ENCODE measurements at regions not wholly inside any gene's neighbourhood (a gene's known extent, or its start where the extent isn't known, plus 50 kb on each side); places are given as distances from the start of the nearest gene placed in this dataset.

- no peak for DNase-seq (ENCODE audit: low read depth)
- H3K4me3 ChIP-seq (ENCODE audit: low read depth, low read length): no peak overlapping the region
- no peaks in the 10 kb centered on the region for H3K36me3 ChIP-seq (ENCODE audit: control insufficient read depth, insufficient read depth, low read length)
- H3K27me3 ChIP-seq (ENCODE audit: control insufficient read depth, insufficient read depth, low read length): no peaks in the 10 kb centered on the region
- TF ChIP-seq CTCF (IDR thresholded peaks at IDR 0.05; ENCODE audit: insufficient read depth, low read length, poor library complexity, severe bottlenecking): no peak
These were observed 262.7 kb upstream of the CD180 start for GRCh38 chr5:67459253-67459652.

- DNase-seq (ENCODE audit: low read depth): no peak
- Histone ChIP-seq H3K36me3 (ENCODE audit: control insufficient read depth, insufficient read depth, low read length) (no peaks in the 10 kb centered on the region), H3K4me3 (ENCODE audit: low read depth, low read length) (no peak overlapping the region), H3K27me3 (ENCODE audit: control insufficient read depth, insufficient read depth, low read length) (no peaks in the 10 kb centered on the region)
- TF ChIP-seq CTCF (IDR thresholded peaks at IDR 0.05; ENCODE audit: insufficient read depth, low read length, poor library complexity, severe bottlenecking): no peak
These were observed 259.4 kb upstream of the CD180 start for GRCh38 chr5:67455970-67456369.

- Histone ChIP-seq H3K36me3 (ENCODE audit: control insufficient read depth, insufficient read depth, low read length) (no peaks in the 10 kb centered on the region), H3K27me3 (ENCODE audit: control insufficient read depth, insufficient read depth, low read length) (no peaks in the 10 kb centered on the region), H3K4me3 (ENCODE audit: low read depth, low read length) (no peak overlapping the region)
- TF ChIP-seq CTCF (IDR thresholded peaks at IDR 0.05; ENCODE audit: insufficient read depth, low read length, poor library complexity, severe bottlenecking): no peak
- no peak for DNase-seq (ENCODE audit: low read depth)
These were observed 258.5 kb upstream of the CD180 start for GRCh38 chr5:67454957-67455561.

- no peaks in the 10 kb centered on the region for H3K36me3 ChIP-seq (ENCODE audit: control insufficient read depth, insufficient read depth, low read length)
- H3K4me3 ChIP-seq (ENCODE audit: low read depth, low read length): no peak overlapping the region
- no peak for TF ChIP-seq CTCF (IDR thresholded peaks at IDR 0.05; ENCODE audit: insufficient read depth, low read length, poor library complexity, severe bottlenecking)
- no peak for DNase-seq (ENCODE audit: low read depth)
- H3K27me3 ChIP-seq (ENCODE audit: control insufficient read depth, insufficient read depth, low read length): no peaks in the 10 kb centered on the region
These were observed 256.7 kb upstream of the CD180 start for GRCh38 chr5:67453111-67453905.

- no peak for TF ChIP-seq CTCF (IDR thresholded peaks at IDR 0.05; ENCODE audit: insufficient read depth, low read length, poor library complexity, severe bottlenecking)
- Histone ChIP-seq H3K4me3 (ENCODE audit: low read depth, low read length) (no peak overlapping the region), H3K27me3 (ENCODE audit: control insufficient read depth, insufficient read depth, low read length) (no peaks in the 10 kb centered on the region), H3K36me3 (ENCODE audit: control insufficient read depth, insufficient read depth, low read length) (no peaks in the 10 kb centered on the region)
- DNase-seq (ENCODE audit: low read depth): no peak
These were observed 255.2 kb upstream of the CD180 start for GRCh38 chr5:67451640-67452279.

Measured in kidney epithelial cell (primary cell).